Liver (tissue), 2 donors: ENCODE measurements at regions not wholly inside any gene's neighbourhood (a gene's known extent, or its start where the extent isn't known, plus 50 kb on each side); places are given as distances from the start of the nearest gene placed in this dataset.

Experiments
- GABPA ChIP-seq, 2 donors: IDR thresholded peaks in 1 of 2; conservative IDR thresholded peaks in 1 of 2; 2 replicates each; pipeline ENCODE4 v1.6.1; 2016; ENCODE audit warnings: antibody characterized with exemption in 2 of 2, mild to moderate bottlenecking in 1 of 2, moderate library complexity in 1 of 2
- JUND ChIP-seq, 2 donors: IDR thresholded peaks; 2 replicates each; pipeline ENCODE4 v1.6.1; 2016; ENCODE audit warnings: antibody characterized with exemption in 2 of 2
- SP1 ChIP-seq: IDR thresholded peaks from 2 replicates; pipeline ENCODE4 v1.6.1; 2018; ENCODE audit warnings: antibody characterized with exemption, mild to moderate bottlenecking
- TAF1 ChIP-seq: conservative IDR thresholded peaks from 2 replicates; pipeline ENCODE4 v1.6.1; 2016; ENCODE audit warnings: antibody characterized with exemption, mild to moderate bottlenecking
- TF ChIP-seq, protein P1 (sequence below): IDR thresholded peaks from 2 replicates; pipeline ENCODE4 v1.6.1; 2016; ENCODE audit warnings: antibody characterized with exemption, mild to moderate bottlenecking
- donor health status: healthy.

DNA sequence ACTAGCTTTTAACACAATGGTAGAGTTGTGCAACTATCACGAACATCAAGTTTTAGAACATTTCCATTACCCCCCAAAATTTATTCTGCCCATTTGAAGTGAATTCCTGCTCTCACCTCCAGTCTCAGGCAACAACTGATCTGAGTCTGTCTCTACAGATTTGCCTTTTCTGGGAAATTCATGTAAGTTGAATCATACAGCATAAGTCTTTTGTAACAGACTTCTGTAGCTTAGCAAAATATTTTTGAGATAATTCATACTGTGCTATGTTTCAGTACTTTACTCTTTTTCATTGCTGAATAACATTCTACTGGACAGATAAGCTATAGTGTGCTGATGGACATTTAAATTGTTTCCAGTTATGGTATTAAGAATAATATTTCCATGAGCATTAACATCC, 447.3 kb upstream of the GJE1 start:
- TF ChIP-seq GABPA (IDR thresholded peaks at IDR 0.05 in 1 of 2, conservative IDR thresholded peaks at IDR 0.05 in 1 of 2) (no peak), TAF1 (no peak), SP1 (no peak), JUND (IDR thresholded peaks at IDR 0.05) (no peak)
- TF ChIP-seq, protein P1, sequence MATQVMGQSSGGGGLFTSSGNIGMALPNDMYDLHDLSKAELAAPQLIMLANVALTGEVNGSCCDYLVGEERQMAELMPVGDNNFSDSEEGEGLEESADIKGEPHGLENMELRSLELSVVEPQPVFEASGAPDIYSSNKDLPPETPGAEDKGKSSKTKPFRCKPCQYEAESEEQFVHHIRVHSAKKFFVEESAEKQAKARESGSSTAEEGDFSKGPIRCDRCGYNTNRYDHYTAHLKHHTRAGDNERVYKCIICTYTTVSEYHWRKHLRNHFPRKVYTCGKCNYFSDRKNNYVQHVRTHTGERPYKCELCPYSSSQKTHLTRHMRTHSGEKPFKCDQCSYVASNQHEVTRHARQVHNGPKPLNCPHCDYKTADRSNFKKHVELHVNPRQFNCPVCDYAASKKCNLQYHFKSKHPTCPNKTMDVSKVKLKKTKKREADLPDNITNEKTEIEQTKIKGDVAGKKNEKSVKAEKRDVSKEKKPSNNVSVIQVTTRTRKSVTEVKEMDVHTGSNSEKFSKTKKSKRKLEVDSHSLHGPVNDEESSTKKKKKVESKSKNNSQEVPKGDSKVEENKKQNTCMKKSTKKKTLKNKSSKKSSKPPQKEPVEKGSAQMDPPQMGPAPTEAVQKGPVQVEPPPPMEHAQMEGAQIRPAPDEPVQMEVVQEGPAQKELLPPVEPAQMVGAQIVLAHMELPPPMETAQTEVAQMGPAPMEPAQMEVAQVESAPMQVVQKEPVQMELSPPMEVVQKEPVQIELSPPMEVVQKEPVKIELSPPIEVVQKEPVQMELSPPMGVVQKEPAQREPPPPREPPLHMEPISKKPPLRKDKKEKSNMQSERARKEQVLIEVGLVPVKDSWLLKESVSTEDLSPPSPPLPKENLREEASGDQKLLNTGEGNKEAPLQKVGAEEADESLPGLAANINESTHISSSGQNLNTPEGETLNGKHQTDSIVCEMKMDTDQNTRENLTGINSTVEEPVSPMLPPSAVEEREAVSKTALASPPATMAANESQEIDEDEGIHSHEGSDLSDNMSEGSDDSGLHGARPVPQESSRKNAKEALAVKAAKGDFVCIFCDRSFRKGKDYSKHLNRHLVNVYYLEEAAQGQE, result no peak
